Lung (tissue), 11 donors: ENCODE measurements at regions not wholly inside any gene's neighbourhood (a gene's known extent, or its start where the extent isn't known, plus 50 kb on each side); places are given as distances from the start of the nearest gene placed in this dataset.
"Not testable (repeated sequence)": the region's sequence is repeated elsewhere in the genome, so short reads cannot be mapped to it uniquely, and the experiment has no call there.

ENCODE experiments used
- ATAC-seq: fragments of 200-7000 bp; cut with Tn5 transposase; one replicate; pipeline ENCODE4 v1.9.1; 2020; ENCODE audit warnings: moderate number of reproducible peaks; ENCODE audit not compliant: insufficient read depth, low FRiP score
- DNase-seq, 3 donors: peaks; one replicate each; pipeline ENCODE4 v3.0.0-alpha.2; 2013 to 2017
- H3K27ac ChIP-seq, 2 donors: one replicate each; pipeline ENCODE4 v1.5.1; 2013; ENCODE audit warnings: mild to moderate bottlenecking in 2 of 2, moderate library complexity in 2 of 2, control low read depth in 1 of 2, inconsistent platforms in 1 of 2, low read depth in 1 of 2, low read length in 1 of 2
- H3K27me3 ChIP-seq, 3 donors: one replicate each; pipeline ENCODE4 v1.5.1; 2013; ENCODE audit warnings: low read length in 2 of 3; ENCODE audit not compliant: control insufficient read depth in 3 of 3, insufficient read depth in 3 of 3
- H3K36me3 ChIP-seq, 4 donors: one replicate each; pipeline ENCODE4 v1.5.1; 2013; ENCODE audit warnings: low read length in 4 of 4, mild to moderate bottlenecking in 1 of 4, moderate library complexity in 1 of 4; ENCODE audit not compliant: control insufficient read depth in 4 of 4, insufficient read depth in 4 of 4
- H3K4me1 ChIP-seq, 5 donors: one replicate each; pipeline ENCODE4 v1.5.1; 2013; ENCODE audit warnings: low read length in 5 of 5, mild to moderate bottlenecking in 2 of 5, moderate library complexity in 1 of 5; ENCODE audit not compliant: control insufficient read depth in 5 of 5, insufficient read depth in 5 of 5
- H3K4me3 ChIP-seq: one replicate; pipeline ENCODE4 v1.5.1; 2013; ENCODE audit warnings: mild to moderate bottlenecking, control low read depth, moderate library complexity
- H3K9ac ChIP-seq, 2 donors: one replicate each; pipeline ENCODE4 v1.5.1; 2013; ENCODE audit warnings: low read length in 2 of 2, control low read depth in 1 of 2; ENCODE audit not compliant: insufficient read depth in 1 of 2
- H3K9me3 ChIP-seq, 4 donors: one replicate each; pipeline ENCODE4 v1.5.1; 2013; ENCODE audit warnings: low read length in 3 of 4, mild to moderate bottlenecking in 1 of 4, moderate library complexity in 1 of 4; ENCODE audit not compliant: control insufficient read depth in 4 of 4, insufficient read depth in 3 of 4
- WGBS, 2 donors: extraction: QIAGEN DNeasy Blood & Tissue Kit; methylation state at CpG; one replicate each; pipeline ENCODE4 v1.1.7; 2013; 5-methylcytosine and 5-hydroxymethylcytosine counted together
- TF ChIP-seq, protein P1 (sequence below): IDR thresholded peaks from 2 replicates; pipeline ENCODE4 v1.5.1; 2012; ENCODE audit warnings: mild to moderate bottlenecking; ENCODE audit errors: control extremely low read depth, extremely low read depth
- donor health status: control.
- donor health status: control.
- donor health status: Bipolar disorder and iron deficiency.
- donor health status: healthy.
- donor health status: DM: yes; HTN: yes; CAD: no.

GRCh38 chr4:54837576-54838140 is 179.9 kb downstream of the KIT start:
- DNase-seq: peak in 2 of 3 donors; percentile 32 to 53
- H3K4me3 ChIP-seq: no peak overlapping the region
- H3K9me3 ChIP-seq: no peaks in the 10 kb centered on the region
- 9 to 44% methylated on average over 2 of the region's 2 CpGs for WGBS, 2 donors
- no peaks in the 10 kb centered on the region for H3K27me3 ChIP-seq
- H3K4me1 ChIP-seq: peaks cover 0 to 19% (median 2%) of the 10 kb centered on the region in 5 donors
- ATAC-seq: no peak
- no peak overlapping the region for H3K9ac ChIP-seq
- H3K36me3 ChIP-seq: no peaks in the 10 kb centered on the region
- TF ChIP-seq, protein P1, sequence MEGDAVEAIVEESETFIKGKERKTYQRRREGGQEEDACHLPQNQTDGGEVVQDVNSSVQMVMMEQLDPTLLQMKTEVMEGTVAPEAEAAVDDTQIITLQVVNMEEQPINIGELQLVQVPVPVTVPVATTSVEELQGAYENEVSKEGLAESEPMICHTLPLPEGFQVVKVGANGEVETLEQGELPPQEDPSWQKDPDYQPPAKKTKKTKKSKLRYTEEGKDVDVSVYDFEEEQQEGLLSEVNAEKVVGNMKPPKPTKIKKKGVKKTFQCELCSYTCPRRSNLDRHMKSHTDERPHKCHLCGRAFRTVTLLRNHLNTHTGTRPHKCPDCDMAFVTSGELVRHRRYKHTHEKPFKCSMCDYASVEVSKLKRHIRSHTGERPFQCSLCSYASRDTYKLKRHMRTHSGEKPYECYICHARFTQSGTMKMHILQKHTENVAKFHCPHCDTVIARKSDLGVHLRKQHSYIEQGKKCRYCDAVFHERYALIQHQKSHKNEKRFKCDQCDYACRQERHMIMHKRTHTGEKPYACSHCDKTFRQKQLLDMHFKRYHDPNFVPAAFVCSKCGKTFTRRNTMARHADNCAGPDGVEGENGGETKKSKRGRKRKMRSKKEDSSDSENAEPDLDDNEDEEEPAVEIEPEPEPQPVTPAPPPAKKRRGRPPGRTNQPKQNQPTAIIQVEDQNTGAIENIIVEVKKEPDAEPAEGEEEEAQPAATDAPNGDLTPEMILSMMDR: no peak
- no peak overlapping the region for H3K27ac ChIP-seq

DNA sequence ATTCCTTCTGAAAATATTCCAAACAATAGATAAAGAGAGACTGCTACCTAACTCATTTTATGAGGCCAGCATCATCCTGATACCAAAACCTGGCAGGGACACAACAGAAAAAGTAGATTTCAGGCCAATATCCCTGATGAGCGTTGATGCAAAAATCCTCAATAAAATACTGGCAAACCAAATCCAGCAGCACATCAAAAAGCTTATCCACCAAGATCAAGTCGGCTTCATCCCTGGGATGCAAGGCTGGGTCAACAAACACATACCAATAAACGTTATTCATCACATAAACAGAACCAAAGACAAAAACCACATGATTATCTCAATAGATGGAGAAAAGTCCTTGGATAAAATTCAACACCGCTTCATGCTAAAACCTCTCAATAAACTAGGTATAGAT is 170.6 kb downstream of the KIT start:
- not testable (repeated sequence) for H3K4me1 ChIP-seq, H3K9me3 ChIP-seq, H3K27me3 ChIP-seq, ATAC-seq, H3K9ac ChIP-seq, H3K4me3 ChIP-seq, DNase-seq, H3K36me3 ChIP-seq, H3K27ac ChIP-seq
- 62 to 76% methylated on average over 4 of the region's 4 CpGs for WGBS, 2 donors

- DNase-seq: peak in 2 of 3 donors; percentile 76 to 84
- Histone ChIP-seq H3K27ac (no peak overlapping the region), H3K9me3 (peaks cover 0 to 3% (median 0%) of the 10 kb centered on the region in 4 donors), H3K27me3 (no peaks in the 10 kb centered on the region), H3K9ac (no peak overlapping the region), H3K4me1 (peaks cover 0 to 7% (median 2%) of the 10 kb centered on the region in 5 donors), H3K36me3 (no peaks in the 10 kb centered on the region), H3K4me3 (no peak overlapping the region)
- TF ChIP-seq, protein P1: no peak
- no peak for ATAC-seq
- 84 to 92% methylated on average over 1 of the region's 1 CpG for WGBS, 2 donors
Measured at GRCh38 chr4:54823616-54824015, 165.9 kb downstream of the KIT start.

DNA sequence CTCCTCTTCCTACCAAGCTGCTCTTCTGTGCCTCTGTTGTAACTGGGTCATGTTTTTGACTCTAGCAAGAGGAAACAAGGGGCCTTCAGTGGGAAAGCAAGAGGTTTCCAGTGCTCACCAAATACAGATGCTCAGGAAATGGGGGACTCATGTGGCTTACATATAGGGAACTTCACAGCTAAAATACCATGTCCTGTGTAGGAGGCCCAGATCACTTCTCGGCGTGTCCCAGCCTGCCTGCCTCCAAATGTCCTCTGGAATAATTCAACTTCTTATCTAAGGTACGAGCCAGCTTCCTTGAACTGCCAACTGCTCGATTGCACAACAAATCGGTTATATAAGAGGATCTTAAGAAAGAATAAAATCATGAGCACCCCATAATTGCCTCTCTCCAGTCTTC is 161.3 kb downstream of the KIT start:
- TF ChIP-seq, protein P1: no peak
- H3K27me3 ChIP-seq: no peaks in the 10 kb centered on the region
- H3K36me3 ChIP-seq: no peaks in the 10 kb centered on the region
- ATAC-seq (no peak), DNase-seq (peak in 1 of 3 donors; percentile 14)
- 20 to 37% methylated on average over 5 of the region's 5 CpGs for WGBS, 2 donors
- H3K4me3 ChIP-seq: no peak overlapping the region
- no peak overlapping the region for H3K27ac ChIP-seq
- no peaks in the 10 kb centered on the region for H3K9me3 ChIP-seq
- no peak overlapping the region for H3K9ac ChIP-seq
- peaks cover 0 to 8% (median 0%) of the 10 kb centered on the region in 5 donors for H3K4me1 ChIP-seq
